ENCODE measurements at regions not wholly inside any gene's neighbourhood (a gene's known extent, or its start where the extent isn't known, plus 50 kb on each side); places are given as distances from the start of the nearest gene placed in this dataset.
"Not testable (repeated sequence)": the region's sequence is repeated elsewhere in the genome, so short reads cannot be mapped to it uniquely, and the experiment has no call there.

DNA sequence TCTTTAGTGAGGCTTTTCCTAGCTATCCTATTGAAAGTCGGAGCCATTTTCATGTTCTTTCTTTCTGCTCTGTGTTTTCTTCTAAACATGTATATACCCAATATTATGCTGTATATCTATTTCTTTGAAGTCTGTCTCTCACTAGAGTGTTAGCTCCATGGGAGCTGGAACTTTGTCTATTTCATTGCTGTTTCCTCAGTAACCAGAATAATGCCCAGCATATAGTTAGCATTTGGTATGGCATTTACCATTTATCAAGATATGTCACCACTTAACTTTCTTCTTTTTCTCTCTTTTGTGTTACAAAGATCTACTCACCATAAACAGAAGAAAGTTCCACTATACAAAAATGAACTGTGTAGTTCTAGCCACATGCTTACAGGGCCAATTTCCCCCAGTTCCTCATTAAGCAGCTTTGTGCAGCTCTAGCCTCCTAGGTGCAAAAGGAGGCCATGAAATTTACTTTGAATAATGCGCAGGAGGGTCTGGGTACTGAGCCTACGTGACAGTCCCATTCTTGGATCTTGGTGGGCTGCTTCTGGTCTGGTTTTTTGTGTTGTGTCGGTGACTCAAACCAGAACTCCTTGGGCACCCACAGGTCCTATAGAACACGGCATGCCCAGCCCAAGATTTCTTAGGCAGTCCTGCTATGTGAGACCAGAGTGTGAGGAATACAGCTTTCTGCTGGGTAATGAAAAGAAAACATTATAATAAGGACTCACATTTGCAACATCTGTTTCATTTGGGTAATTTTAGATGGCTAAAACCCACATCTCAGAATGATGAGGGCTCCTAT is 302.3 kb upstream of the IGFBP7 start:
- no peak for DNase-seq (ENCODE audit: low read depth)

DNA sequence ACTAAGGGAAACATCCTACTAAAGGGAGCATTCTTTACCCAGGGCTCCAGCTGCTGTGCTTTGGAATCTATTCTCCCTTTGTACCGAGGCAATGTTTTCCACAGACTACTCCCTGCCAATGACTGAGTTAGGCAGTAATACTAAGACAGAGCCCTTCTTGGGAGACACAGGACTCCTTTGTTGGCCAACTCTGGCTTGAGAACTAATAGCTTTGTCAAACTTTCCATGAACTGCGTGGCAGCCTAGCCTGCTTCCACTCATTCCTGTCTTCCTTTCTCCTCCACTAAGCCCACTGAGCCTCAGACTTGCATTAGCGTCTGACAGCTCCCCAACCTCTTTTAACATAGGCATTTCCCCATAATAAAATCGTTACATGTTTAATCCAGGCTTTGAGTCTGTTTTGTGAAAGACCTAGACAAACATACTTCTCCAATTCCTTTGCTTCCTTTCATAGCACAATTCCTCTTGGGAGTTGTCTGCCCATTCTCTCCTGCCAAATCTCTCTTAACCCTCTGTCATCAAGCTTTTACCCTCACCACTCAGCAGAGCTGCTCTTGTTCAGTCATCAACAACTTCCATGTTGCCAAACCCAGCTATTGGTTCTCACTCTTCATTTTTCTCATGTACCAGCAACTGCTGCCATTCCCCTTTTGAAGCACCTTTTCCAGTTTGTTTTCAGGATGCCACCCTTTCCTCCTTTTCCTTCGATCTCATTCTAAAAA is 300.3 kb upstream of the IGFBP7 start:
- no peak for DNase-seq (ENCODE audit: low read depth)

DNA sequence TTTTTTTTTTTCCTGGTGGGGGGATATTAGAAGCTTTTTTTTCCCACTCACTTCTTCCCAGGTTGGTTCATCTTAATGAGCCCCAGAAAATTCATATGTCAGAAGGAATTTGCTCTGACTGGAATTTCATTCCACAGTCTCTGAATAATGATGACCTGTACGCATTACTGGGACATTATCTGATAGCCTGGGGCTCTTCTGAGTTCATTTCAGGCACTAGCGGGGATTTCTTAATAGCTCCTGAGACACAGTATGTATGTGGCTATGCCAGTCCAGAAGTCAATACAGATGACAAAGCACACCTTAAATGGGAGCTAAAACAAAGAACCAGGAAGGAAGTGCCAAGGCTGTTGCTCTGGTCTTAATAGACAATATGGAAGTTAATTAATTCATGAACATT is 295.2 kb upstream of the IGFBP7 start:
- DNase-seq (ENCODE audit: low read depth), result no peak

DNA sequence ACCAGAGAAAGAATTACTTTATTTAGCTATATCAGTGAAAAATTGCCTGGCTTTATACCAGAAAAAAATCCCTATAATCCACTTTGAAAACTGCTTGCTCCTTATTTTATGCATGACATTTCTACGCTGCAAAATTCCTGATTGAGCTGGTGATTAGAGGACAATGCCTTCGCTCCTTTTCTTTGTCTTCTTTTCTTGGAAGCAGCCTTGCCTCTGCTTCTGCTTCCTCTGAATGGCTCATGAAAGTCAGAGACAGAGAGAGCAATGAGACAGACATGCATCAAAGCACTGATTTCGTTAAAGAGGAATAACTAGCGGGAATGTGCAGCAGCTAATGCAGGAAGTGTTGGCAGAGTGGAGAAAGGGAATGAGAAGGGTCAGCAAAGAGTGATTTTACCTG is 294.3 kb upstream of the IGFBP7 start:
- DNase-seq (ENCODE audit: low read depth), result no peak

DNA sequence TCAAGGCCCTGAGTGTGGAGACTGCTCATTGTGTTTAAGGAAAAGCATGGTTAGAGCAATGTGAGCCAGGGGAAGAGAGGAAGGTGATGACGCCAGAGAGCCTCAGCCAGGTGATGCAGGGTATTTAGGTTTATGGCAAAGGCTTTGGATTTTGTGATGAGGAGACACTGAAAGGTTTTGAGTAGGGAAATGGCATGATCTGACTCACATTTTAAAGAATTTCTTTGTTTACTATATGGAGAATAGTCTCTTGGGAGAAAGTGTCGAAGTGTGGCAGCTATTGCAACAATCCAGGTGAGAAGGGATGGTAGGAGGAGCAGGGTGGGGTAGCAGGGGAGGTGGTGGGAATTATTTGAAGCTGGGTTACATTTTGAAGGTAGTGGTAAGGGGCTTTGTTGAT is 293.4 kb upstream of the IGFBP7 start:
- DNase-seq (ENCODE audit: low read depth), result no peak

DNA sequence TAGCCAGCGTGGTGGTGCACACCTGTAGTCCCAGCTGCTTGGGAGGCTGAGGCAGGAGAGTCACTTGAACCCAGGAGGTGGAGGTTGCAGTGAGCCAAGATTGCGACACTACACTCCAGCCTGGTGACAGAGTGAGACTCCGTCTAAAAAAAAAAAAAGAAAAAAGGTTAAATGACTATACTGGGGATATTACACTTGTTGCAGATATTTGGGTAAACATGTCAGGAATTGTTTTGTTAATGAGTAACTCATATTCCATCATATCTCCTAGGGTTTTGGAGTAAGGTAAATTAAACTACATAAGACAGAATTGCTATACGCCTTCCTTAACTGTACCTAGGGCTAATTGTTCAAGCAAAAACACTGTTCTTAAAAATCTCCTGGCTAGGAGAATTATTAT is 291.4 kb upstream of the IGFBP7 start:
- no peak for DNase-seq (ENCODE audit: low read depth)

DNA sequence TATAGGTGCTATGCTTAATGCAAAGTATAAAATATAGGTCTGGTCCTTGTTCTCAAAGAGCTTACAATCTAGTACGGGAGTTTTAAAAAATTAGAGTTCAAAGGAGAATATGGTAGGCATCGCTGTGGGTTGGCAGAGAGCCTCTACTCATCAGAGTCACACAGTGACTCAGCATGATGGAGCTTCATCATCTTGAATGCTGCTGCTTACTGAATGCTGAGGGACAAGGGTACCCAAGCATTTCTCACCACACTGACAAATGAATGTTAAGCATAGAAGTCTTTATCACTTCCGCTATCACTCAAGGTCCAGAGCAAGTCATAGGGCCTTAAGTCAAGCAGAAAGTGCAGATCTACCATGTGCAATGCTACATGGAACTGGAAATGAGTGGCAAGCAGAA is 268.6 kb upstream of the IGFBP7 start:
- DNase-seq (ENCODE audit: low read depth), result no peak

DNA sequence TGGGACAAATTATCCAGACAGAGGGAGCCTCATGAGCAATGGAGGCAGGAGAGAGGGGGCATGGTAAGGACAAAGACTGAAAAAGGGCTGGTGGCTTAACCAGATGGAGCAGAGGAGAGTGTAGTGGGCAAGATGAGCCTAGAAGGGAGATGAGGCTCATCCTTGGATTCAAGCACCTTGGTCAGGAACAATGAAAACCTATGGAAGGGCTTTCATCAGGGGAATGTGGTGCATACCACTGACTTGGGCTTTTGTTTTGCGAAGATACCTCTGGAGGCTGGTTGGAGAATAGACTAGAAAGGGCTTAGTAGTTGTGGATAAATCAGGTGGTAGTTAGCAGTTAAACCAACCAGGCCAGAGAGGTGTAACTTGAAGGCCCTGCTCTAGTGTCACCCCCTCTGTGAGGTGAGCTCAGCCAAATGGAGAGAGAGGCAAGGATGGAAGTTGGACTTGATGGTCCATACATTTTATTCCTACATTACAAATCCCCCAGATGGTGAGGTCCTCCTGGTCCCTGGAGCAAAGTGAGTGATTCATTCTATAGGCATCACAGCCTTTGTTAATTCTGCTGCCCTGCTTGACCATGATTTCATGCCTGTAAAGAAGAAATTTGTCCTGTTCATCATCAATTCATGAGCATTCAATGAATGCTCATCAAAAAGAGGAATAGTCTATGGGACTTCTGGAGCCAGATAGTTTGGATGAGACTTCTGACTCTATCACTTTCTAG is 264.8 kb upstream of the IGFBP7 start:
- DNase-seq (ENCODE audit: low read depth), result no peak

DNA sequence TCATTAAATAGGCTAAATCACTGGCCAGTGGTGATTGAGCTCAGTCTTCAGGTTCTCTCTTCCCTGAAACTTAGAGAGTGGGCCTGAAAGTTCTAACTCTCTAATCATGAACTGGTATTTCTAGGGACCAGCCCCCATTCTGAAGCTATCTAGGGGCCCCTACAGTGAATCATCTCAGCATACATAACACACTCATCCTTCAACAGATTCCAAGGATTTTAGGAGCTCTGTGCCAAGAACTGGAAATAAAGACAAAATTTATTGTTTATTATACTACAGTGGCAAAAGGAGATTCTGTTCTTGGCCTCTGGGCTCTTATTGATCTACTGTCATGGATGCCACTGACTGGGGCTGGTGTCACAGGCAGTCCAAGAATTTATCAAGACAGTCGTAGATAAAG is 263.8 kb upstream of the IGFBP7 start:
- DNase-seq (ENCODE audit: low read depth), result no peak

DNA sequence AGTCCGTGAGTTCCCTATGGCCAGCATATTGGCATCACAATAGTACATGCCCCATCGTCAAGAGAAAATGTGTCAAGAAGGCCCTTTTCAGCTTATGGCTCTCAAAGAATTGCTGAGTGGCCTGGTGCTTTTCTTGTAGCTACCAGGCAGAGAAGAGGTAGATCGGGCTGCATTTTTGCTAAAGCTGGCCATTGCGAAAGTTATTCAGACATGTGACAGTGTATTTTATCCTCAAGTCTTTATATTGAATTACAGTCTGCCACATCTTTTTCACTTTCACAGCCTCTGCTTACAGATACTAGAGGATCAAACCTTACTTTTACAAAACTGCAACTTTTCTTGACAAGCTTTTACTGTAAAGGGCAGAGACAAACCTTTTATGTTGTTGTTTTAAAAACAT is 261.5 kb upstream of the IGFBP7 start:
- no peak for DNase-seq (ENCODE audit: low read depth)

DNA sequence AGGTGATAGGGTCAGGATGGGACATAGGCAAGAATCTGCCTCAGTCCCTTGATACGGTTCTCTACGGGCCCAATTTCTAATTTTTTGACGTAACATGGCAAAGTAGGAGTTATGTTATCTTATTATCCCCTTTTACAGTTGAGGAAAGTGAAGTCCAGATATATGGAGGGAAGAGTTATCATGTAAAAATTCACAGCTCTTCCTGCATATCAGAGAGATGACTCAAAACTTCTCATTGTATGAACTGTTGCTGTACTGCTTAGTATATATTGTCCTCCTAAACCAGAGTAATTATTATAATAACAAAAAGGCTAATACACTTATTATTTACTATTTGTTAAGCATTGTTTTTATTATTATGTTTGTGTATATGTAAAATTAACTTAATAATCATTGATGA is 260.5 kb upstream of the IGFBP7 start:
- no peak for DNase-seq (ENCODE audit: low read depth)

DNA sequence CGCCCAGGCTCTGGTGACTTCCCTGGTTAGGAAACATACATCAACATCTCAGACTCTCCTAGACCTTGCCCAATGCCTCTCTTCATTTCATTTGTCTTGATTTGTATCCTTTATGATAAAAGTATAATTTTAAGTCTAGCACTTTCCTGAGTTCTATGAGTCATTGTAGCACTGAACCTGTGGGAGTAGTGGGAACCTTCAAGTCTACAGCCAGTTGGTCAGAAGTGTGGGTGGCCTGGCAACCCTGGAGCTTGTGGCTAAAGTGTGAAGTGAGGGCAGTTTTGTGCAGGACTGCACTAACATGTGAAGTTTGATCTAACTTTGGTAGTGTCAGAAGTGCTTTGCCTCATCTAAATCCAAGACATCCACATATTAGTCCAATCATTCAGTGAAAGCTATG is 259.3 kb upstream of the IGFBP7 start:
- DNase-seq (ENCODE audit: low read depth), result no peak

DNA sequence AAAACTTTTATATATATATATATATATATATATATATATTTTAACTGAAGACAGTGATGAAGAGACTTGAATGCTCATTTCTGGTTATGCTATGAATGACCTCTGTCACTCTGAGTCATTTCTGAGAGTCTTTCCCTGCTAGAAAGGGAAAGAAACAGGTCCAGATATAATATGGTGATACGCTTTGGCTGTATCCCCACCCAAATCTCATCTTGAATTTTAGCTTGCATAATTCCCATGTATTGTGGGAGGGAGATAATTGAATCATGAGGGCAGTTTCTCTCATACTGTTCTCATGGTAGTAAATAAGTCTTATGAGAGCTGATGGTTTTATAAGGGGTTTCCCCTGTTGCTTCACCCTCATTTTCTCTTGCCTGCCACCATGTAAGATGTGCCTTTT is 254.1 kb upstream of the IGFBP7 start:
- no peak for DNase-seq (ENCODE audit: low read depth)

DNA sequence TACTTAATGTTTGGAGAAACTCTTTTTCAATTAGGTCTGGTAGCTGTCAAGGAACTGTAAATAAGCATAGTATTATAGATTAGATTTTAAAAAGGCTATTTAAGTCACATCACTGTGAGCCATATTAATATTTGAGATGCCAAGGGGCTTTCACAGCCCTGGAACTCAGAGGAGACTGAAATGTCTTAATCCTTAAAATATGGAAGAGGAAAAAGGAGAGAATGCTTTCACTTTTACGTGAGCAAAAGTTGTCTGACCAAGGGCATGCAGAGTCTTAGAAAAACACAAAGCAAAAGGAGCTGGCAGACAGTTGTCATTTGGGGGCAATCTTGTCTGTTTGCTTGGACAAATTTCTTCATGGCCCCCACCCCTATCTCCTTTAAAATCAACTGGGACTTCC is 253.2 kb upstream of the IGFBP7 start:
- no peak for DNase-seq (ENCODE audit: low read depth)

DNA sequence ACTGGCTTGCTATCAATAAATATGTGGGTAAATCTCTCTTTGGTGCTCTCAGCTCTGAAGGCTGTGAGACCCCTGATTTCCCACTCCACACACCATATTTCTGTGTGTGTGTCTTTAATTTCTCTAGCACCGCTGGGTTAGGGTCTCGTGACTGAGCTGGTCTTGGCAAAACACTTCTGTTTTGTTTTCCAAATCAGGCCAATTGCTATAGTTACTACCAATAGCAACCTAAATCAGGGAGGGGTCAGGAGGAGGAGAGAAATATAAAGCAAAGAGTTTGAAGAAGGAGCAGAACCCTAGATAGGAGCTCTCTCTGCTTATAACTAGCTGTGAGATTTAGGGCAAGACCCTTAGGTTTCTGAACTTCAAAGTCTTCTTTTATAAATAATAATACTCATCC is 250.5 kb upstream of the IGFBP7 start:
- no peak for DNase-seq (ENCODE audit: low read depth)

DNA sequence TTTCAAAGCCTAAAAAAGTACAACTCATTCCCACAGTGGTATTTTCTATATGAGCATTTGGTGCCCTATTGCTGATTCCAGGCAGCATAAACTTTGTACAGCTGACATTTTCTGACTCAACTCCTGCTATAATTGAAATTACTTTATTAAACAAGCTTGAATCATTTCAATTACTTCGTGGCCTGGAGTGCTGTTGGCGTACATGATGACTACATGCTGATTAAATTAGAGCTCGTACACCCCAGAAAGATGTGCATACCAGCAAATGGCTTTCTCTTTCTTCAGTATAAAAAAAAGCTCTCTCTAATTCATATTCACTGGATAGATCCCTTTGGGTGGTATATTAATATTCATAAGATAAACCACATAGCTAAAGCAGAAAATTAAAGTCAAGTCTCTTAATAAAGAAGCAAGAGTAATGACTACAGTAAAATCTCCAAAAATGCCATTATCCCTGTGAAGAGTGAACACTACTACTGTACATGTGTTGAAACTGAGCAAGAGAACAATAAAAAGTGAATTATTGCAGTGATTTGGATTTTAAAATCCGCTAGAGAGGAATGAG is 245.0 kb upstream of the IGFBP7 start:
- DNase-seq (ENCODE audit: low read depth), result no peak

DNA sequence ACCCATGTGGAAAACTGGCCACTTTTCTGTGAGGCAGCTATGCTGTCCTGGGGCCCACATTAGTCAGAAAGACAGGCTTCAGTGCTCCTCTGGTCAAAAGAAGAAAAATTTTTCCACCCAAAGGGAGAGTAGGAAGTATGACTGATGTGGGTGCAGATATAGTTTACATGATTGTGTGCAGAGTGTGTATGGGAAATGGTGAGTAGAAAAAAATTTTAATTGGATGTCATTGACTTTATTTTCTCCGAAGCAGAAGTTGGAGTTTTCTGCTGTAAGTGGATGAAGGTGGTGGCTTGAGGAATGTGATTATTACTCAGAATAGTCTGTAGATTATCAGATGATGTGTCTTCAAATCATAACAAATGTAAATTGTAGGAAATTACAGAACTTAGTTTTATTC is 241.5 kb upstream of the IGFBP7 start:
- no peak for DNase-seq (ENCODE audit: low read depth)

DNA sequence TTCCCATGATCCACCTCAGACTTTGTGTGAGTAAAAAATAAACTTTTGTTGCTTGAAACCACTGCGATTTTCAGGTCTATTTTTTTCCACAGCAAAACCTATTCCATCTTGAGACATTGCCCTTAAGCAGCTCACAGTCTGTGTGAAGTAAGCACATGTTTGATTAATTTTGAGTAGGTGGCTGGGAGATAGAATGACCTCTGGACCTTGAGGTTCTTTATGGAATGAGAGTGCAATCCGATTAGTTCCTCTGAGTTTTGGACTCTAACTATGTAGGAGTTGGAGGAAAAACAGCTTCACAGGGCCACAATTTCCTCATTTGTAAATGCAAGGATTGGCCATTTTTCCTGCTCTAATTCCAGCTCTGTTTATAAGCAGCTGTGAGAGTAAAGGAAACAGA is 234.1 kb upstream of the IGFBP7 start:
- DNase-seq (ENCODE audit: low read depth), result no peak

DNA sequence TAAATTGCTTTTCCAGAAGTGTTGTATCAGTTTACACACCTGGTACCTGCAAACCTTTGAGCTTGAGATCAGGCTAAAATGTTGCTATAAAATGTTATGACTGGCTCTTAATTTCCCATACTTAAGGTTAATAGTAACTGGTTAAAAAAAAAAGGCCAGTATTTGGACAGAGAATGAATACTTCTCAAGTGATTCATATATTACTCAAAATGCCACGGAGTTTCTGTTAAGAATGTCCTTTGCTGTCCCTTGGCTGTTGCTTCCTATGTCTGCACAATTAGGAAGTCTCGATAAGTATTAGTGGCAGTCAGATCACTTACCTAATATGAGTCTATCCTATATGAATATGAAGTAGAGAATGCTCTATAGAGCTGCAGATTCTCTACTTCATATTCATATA is 232.2 kb upstream of the IGFBP7 start:
- no peak for DNase-seq (ENCODE audit: low read depth)

DNA sequence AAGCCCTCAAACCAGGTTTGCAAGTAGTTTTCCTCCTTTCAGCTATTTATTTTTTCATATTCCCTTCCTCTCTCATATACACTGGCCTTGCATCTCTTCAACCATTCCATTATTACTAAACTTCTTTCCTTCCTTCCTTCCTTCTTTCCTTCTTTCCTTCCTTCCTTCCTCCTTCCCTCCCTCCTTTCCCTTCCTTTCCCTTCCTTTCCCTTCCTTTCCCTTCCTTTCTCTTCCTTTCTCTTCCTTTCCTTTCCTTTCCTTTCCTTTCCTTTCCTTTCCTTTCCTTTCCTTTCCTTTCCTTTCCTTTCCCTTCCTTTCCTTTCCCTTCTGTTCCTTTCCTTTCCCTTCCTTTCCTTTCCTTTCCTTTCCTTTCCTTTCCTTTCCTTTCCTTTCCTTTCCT is 228.7 kb upstream of the IGFBP7 start:
- not testable (repeated sequence) for DNase-seq (ENCODE audit: low read depth)

DNA sequence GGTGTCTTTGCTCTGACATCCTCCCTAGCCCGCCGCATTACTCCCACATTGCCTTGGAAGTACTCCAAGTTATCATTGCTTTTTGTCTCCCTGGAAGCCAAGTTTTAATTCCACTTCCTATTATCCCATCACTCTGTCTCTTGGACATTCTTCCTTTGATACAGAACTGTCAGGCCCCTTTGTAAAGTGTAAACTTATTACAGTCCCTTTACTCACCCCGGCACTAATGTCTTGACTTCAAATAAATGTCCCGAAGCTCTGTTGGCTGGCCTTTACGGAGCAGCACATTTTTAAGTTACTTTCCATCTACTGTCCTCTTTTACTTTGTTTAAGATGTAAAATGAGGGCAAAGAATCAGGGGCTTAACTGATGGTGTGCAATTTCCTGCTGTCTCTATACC is 223.5 kb upstream of the IGFBP7 start:
- DNase-seq (ENCODE audit: low read depth), result no peak

DNA sequence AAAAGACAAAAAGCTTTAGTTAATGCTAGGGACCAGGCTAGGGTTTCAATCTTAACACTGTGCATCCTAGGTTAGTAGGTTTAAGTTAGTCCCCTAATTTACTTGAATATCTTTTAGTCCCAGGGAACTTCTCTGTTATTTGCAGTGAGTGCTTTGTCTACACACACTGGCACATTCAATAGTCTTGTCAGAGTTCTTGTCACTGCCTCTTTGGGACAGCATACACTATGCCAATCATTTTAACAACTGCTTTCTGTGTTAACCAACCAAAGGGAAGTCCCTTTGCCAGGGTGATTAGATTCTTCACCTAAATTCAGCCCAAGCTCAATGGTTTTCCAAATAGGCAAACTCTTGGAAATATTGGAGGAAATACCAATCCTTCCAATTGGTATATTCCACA is 221.8 kb upstream of the IGFBP7 start:
- no peak for DNase-seq (ENCODE audit: low read depth)

DNA sequence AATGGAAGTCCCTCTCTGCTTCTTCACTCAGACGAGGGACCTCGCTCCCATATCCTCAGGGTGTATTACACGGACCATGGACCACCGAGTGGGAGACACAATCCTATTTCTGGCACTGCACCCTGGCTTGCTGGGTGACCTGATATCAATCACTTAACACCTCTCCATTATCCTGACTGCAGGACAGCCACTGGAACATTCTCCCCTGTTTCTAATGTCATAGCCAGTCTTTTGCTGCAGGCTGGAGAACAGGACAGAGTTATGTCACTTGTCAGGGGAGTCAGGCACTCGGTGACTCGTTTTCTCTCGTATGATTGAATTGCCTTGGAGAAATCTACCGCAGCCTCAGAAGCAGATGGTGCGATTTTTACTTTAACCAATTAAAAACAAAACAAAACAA is 219.1 kb upstream of the IGFBP7 start:
- no peak for DNase-seq (ENCODE audit: low read depth)

Data from stimulated activated CD8-positive, alpha-beta memory T cell treated with anti-CD3 and anti-CD28 coated beads, Interleukin-7, amount 100 ng/mL, for 24 hours (primary cell).